Thymus (tissue), 11 donors: ENCODE measurements at regions not wholly inside any gene's neighbourhood (a gene's known extent, or its start where the extent isn't known, plus 50 kb on each side); places are given as distances from the start of the nearest gene placed in this dataset.

Source experiments
- DNase-seq, 9 donors: peaks; one replicate each; pipeline ENCODE4 v3.0.0-alpha.2; 2013; ENCODE audit warnings: low spot score in 9 of 9, low read depth in 6 of 9, missing footprints in 1 of 9
- H3K27ac ChIP-seq, 2 donors: one replicate each; pipeline ENCODE4 v1.5.1; 2013; ENCODE audit warnings: control low read depth in 1 of 2, low read depth in 1 of 2, low read length in 1 of 2, mild to moderate bottlenecking in 1 of 2, moderate library complexity in 1 of 2
- H3K27me3 ChIP-seq, 2 donors: one replicate each; pipeline ENCODE4 v1.5.1; 2013; ENCODE audit warnings: low read length in 1 of 2; ENCODE audit not compliant: control insufficient read depth in 2 of 2, insufficient read depth in 1 of 2
- H3K36me3 ChIP-seq, 2 donors: one replicate each; pipeline ENCODE4 v1.5.1; 2013; ENCODE audit warnings: low read length in 1 of 2, mild to moderate bottlenecking in 1 of 2, moderate library complexity in 1 of 2; ENCODE audit not compliant: control insufficient read depth in 2 of 2, insufficient read depth in 2 of 2
- H3K4me1 ChIP-seq, 2 donors: one replicate each; pipeline ENCODE4 v1.5.1; 2013; ENCODE audit warnings: low read length in 2 of 2; ENCODE audit not compliant: control insufficient read depth in 2 of 2, insufficient read depth in 2 of 2
- H3K4me3 ChIP-seq, 2 donors: one replicate each; pipeline ENCODE4 v1.5.1; 2013; ENCODE audit warnings: low read length in 2 of 2, control low read depth in 1 of 2, mild to moderate bottlenecking in 1 of 2
- H3K9me3 ChIP-seq, 2 donors: one replicate each; pipeline ENCODE4 v1.5.1; 2013; ENCODE audit warnings: low read length in 1 of 2, mild to moderate bottlenecking in 1 of 2; ENCODE audit not compliant: control insufficient read depth in 2 of 2, insufficient read depth in 1 of 2
- WGBS: extraction: QIAGEN DNeasy Blood & Tissue Kit; methylation state at CpG from one replicate; pipeline ENCODE4 v1.1.7; 2013; 5-methylcytosine and 5-hydroxymethylcytosine counted together
- donor health status: healthy.

DNA sequence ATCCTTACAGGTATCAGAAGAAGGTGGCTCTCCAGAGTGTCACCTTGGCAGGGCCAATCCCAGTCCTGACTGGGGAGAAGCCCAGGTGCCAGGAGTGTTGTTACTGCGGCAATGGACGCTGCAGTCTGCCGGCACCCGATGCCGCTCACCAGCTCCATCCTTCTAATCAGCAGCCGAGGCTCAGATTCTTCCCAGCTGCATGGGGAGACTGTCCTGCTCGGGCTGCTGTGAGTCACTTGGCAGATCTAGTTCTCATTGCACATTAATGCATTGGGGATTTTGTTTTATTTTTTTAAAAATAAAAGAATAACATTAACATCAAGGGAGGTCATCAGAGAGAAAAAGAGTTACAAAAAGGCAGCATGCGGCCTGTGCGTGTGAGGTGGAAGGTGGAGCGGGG is 115.8 kb downstream of the MTX3 start:
- Histone ChIP-seq H3K27me3 (peaks cover 0 to 2% of the 10 kb centered on the region in 2 donors), H3K9me3 (no peaks in the 10 kb centered on the region), H3K36me3 (no peaks in the 10 kb centered on the region), H3K4me1 (no peaks in the 10 kb centered on the region), H3K27ac (no peak overlapping the region), H3K4me3 (no peak overlapping the region)
- DNase-seq, result no peak
- 96% methylated on average over 10 of the region's 10 CpGs for WGBS

DNA sequence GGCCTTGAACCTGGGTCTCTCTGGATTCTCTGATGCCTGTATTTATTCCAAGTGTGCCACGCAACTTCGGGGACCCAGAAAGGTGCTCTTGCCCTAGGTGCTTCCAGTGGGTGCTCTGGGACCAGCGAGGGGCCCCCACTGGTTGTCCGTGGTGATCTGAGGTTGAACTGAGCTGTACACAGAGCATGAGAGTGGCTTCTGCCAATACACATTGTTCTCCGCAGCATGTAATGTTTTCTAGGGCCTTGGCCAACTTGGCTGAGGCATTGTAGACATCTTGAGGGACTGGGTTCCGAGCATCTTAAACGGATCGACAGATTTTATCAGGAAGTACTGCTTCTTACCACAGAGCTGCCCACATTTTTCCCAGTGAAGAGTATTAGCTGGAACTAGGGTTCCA is 117.9 kb downstream of the MTX3 start:
- Histone ChIP-seq H3K4me3 (no peak overlapping the region), H3K27me3 (peaks cover 0 to 2% of the 10 kb centered on the region in 2 donors), H3K27ac (no peak overlapping the region), H3K4me1 (no peaks in the 10 kb centered on the region), H3K9me3 (no peaks in the 10 kb centered on the region), H3K36me3 (no peaks in the 10 kb centered on the region)
- 95% methylated on average over 8 of the region's 8 CpGs for WGBS
- DNase-seq, result no peak

GRCh38 chr5:79872291-79872690 is 118.8 kb downstream of the MTX3 start:
- H3K9me3 ChIP-seq, result no peaks in the 10 kb centered on the region
- H3K4me3 ChIP-seq, result no peak overlapping the region
- DNase-seq, result no peak
- H3K36me3 ChIP-seq, result no peaks in the 10 kb centered on the region
- H3K27me3 ChIP-seq, result peaks cover 0 to 2% of the 10 kb centered on the region in 2 donors
- 95% methylated on average over 3 of the region's 3 CpGs for WGBS
- H3K4me1 ChIP-seq, result no peaks in the 10 kb centered on the region
- no peak overlapping the region for H3K27ac ChIP-seq

DNA sequence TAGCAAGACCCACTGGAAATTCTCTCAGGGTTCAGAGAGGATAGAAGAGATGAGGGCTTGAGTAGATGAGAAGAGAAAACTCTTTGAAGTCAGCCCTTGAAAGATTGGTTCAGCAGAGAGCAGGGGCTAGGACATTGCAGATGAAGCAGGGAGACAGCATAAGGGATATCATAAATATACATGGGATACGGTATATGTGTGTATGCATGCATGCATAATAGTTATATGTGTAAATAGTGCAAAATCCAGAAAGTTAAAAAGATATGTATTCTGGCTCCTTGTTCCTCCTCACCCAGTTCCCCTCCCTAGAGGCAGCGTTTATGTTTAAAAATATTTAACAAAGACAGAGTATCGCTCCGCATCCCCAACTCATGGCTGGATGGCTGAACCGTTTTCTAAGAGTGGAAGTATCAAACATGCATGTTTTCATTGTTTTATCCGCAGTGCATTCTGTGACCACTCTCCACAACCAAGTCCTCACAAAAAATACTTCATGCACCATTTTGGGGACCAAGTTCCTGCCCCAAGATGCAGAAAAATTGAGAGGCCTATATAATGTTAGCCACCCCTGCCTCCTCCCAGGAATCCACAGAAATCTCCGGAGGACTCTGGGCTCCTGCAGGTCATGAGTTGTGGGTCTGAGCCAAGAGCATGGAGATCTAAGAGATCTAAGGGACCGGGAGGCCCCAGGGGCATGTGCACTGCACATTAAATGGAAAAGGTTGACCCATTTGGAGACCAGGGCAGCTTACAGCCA is 119.5 kb downstream of the MTX3 start:
- Histone ChIP-seq H3K36me3 (no peaks in the 10 kb centered on the region), H3K9me3 (no peaks in the 10 kb centered on the region), H3K27me3 (peaks cover 0 to 2% of the 10 kb centered on the region in 2 donors), H3K4me1 (no peaks in the 10 kb centered on the region), H3K27ac (no peak overlapping the region), H3K4me3 (no peak overlapping the region)
- WGBS, result 96% methylated on average over 8 of the region's 8 CpGs
- no peak for DNase-seq

DNA sequence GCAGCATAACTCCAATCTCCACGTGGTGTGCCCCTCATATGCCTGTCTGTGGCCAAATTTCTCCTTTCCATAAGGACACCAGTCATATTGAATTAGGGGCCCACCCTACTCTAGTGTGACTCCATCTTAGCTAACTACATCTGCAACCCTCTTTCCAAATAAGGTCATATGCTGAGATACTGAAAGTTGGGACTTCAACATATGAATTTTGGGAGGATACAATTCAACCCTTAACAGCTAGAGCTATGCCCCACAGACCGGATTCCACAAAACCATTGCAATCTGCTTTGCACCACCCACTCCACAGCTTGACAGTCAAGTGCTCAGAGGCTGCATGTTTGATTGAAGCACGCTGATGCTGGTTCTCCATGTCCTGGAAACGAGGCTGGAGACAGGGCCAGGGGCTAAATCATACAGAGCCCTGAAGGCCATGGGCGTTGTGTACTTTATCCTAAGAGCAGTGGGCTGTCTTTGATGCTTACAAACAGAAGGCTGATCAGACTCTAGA is 122.8 kb downstream of the MTX3 start:
- no peak for DNase-seq
- 81% methylated on average over 5 of the region's 5 CpGs for WGBS
- no peak overlapping the region for H3K4me3 ChIP-seq
- no peak overlapping the region for H3K27ac ChIP-seq
- no peaks in the 10 kb centered on the region for H3K36me3 ChIP-seq
- no peaks in the 10 kb centered on the region for H3K4me1 ChIP-seq
- H3K27me3 ChIP-seq, result no peaks in the 10 kb centered on the region
- no peaks in the 10 kb centered on the region for H3K9me3 ChIP-seq

- no peak for DNase-seq
- H3K4me3 ChIP-seq, result no peak overlapping the region
- H3K27me3 ChIP-seq, result no peaks in the 10 kb centered on the region
- no peak overlapping the region for H3K27ac ChIP-seq
- WGBS, result 95% methylated on average over 2 of the region's 2 CpGs
- no peaks in the 10 kb centered on the region for H3K4me1 ChIP-seq
- H3K9me3 ChIP-seq, result no peaks in the 10 kb centered on the region
- no peaks in the 10 kb centered on the region for H3K36me3 ChIP-seq
Observed at GRCh38 chr5:79865579-79865978, 125.5 kb downstream of the MTX3 start.

DNA sequence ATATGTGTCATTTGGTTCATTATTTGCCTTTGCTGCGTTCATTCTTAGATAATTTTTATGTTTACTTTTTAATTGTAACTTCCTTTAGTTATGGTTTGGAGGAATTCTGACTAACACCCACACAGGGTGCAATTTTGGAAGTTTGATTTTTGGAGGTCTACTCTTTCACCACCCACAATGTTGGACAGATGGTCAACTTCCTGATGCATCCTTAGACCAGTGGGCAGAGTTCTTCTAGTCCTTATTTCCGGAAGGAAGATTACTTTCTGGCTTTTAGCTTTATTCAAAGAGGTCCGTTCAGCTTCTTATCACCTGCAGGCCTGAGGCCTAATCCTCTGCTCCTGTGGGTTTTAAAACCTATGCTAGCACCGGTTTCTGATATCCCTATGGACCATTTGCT is 126.7 kb downstream of the MTX3 start:
- Histone ChIP-seq H3K4me1 (no peaks in the 10 kb centered on the region), H3K4me3 (no peak overlapping the region), H3K36me3 (no peaks in the 10 kb centered on the region), H3K27me3 (peaks cover 0 to 3% of the 10 kb centered on the region in 2 donors), H3K27ac (no peak overlapping the region), H3K9me3 (no peaks in the 10 kb centered on the region)
- DNase-seq, result no peak
- 60% methylated on average over 4 of the region's 4 CpGs for WGBS

DNA sequence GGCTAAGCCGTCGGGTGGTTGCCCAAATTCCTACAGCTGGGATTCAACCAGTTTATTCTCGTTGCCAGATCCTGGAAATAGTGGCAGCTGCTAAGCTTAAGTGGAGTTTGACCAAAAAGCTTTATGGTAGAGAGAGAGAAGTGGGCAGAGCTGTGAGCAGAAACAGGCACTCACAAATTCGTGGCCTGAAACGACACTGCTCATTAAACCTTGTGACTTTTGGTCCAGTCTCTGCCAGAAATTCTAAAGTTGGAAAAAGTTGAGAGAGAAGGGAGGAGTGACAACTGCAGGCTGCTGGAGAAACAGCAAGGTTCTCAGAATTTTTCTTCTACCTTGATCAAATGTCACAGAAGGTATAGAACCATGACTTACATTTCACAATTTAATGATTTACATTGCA is 131.5 kb downstream of the MTX3 start:
- no peak for DNase-seq
- no peaks in the 10 kb centered on the region for H3K36me3 ChIP-seq
- 86% methylated on average over 5 of the region's 5 CpGs for WGBS
- H3K4me3 ChIP-seq, result no peak overlapping the region
- no peaks in the 10 kb centered on the region for H3K9me3 ChIP-seq
- H3K27ac ChIP-seq, result no peak overlapping the region
- H3K4me1 ChIP-seq, result no peaks in the 10 kb centered on the region
- peaks cover 4% of the 10 kb centered on the region in 2 donors for H3K27me3 ChIP-seq

DNA sequence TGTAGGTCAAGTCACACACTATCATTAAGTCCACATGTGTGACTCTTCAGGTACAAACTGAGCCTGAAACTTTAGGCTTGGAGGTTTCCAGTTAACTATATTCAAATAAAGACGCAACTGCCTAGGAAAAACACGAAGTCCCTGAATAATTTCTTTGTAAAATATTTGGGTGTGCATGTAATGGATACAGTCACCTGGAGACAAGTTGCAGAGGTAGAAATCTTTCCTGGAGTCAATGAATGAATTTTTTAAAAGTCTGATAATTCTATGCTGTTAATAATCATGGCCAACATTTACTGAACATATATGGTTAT is 132.7 kb downstream of the MTX3 start:
- H3K9me3 ChIP-seq, result no peaks in the 10 kb centered on the region
- 95% methylated on average over 2 of the region's 2 CpGs for WGBS
- no peak for DNase-seq
- H3K27ac ChIP-seq, result no peak overlapping the region
- no peak overlapping the region for H3K4me3 ChIP-seq
- no peaks in the 10 kb centered on the region for H3K36me3 ChIP-seq
- H3K4me1 ChIP-seq, result no peaks in the 10 kb centered on the region
- H3K27me3 ChIP-seq, result peaks cover 4 to 7% of the 10 kb centered on the region in 2 donors
